Neural cell (in vitro differentiated cells): ENCODE measurements at regions not wholly inside any gene's neighbourhood (a gene's known extent, or its start where the extent isn't known, plus 50 kb on each side); places are given as distances from the start of the nearest gene placed in this dataset.

Experiments
- H2AFZ ChIP-seq: fragments of 200-600, 300-800 bp; sonication (generic), shearing (Covaris generic); 2 replicates; pipeline ENCODE4 v1.6.0; 2014; ENCODE audit warnings: low read depth, mild to moderate bottlenecking, antibody characterized with exemption, low read length, moderate library complexity
- H3F3A ChIP-seq: fragments of 200-600 bp; shearing (Covaris generic); 2 replicates; pipeline ENCODE4 v1.6.1; 2016; ENCODE audit warnings: mild to moderate bottlenecking, moderate library complexity, mixed read lengths, antibody characterized with exemption, low read length; ENCODE audit not compliant: insufficient read depth, poor library complexity, severe bottlenecking
- H3K27ac ChIP-seq: fragments of 200-600, 300-800 bp; sonication (generic), shearing (Covaris generic); 2 replicates; pipeline ENCODE4 v1.5.1; 2014; ENCODE audit warnings: mild to moderate bottlenecking, low read length, moderate library complexity
- H3K27me3 ChIP-seq: fragments of 300-800, 200-600 bp; sonication (generic), shearing (Covaris generic); 2 replicates; pipeline ENCODE4 v1.6.0; 2014; ENCODE audit warnings: mild to moderate bottlenecking, low read depth, low read length, moderate library complexity; ENCODE audit not compliant: insufficient read depth
- H3K36me3 ChIP-seq: fragments of 300-800, 200-600 bp; sonication (generic), shearing (Covaris generic); 2 replicates; pipeline ENCODE4 v1.5.1; 2014; ENCODE audit warnings: mild to moderate bottlenecking, antibody characterized with exemption, low read length, moderate library complexity; ENCODE audit not compliant: insufficient read depth
- H3K4me2 ChIP-seq: fragments of 300-800, 200-600 bp; sonication (generic), shearing (Covaris generic); 2 replicates; pipeline ENCODE4 v1.6.0; 2014; ENCODE audit warnings: mild to moderate bottlenecking, low read length
- H3K4me3 ChIP-seq: fragments of 300-800, 200-600 bp; sonication (generic), shearing (Covaris generic); 2 replicates; pipeline ENCODE4 v1.5.1; 2014; ENCODE audit warnings: mild to moderate bottlenecking, low read length, moderate library complexity
- H3K79me2 ChIP-seq: fragments of 200-600 bp; shearing (Covaris generic); replicated peaks from 2 replicates; pipeline ENCODE4 v1.6.0; 2014; ENCODE audit warnings: mild to moderate bottlenecking, low read length, moderate library complexity; ENCODE audit not compliant: insufficient read depth
- H3K9ac ChIP-seq: fragments of 300-800, 200-600 bp; sonication (generic), shearing (Covaris generic); 2 replicates; pipeline ENCODE4 v1.6.1; 2016; ENCODE audit warnings: mild to moderate bottlenecking, low read length, mixed read lengths
- H3K9me2 ChIP-seq: fragments of 200-600 bp; shearing (Covaris generic); 2 replicates; pipeline ENCODE4 v1.6.1; 2016; ENCODE audit warnings: mild to moderate bottlenecking, low read length, mixed read lengths; ENCODE audit not compliant: insufficient read depth
- H3K9me3 ChIP-seq: fragments of 200-600, 300-800 bp; sonication (generic), shearing (Covaris generic); 2 replicates; pipeline ENCODE4 v1.6.1; 2016; ENCODE audit warnings: mild to moderate bottlenecking, mixed run types, low read length, moderate library complexity, mixed read lengths
- H4K20me1 ChIP-seq: fragments of 200-600 bp; shearing (Covaris generic); 2 replicates; pipeline ENCODE4 v1.6.1; 2016; ENCODE audit warnings: mild to moderate bottlenecking, mixed run types; ENCODE audit not compliant: insufficient read depth
- CTCF ChIP-seq: fragments of 450-650 bp; IDR thresholded peaks from 2 replicates; pipeline ENCODE4 v1.5.1; 2014; ENCODE audit warnings: antibody characterized with exemption, mild to moderate bottlenecking, moderate library complexity; ENCODE audit not compliant: poor library complexity, severe bottlenecking
- EP300 ChIP-seq: fragments of 450-650 bp; conservative IDR thresholded peaks from 2 replicates; pipeline ENCODE4 v1.6.1; 2014; ENCODE audit warnings: antibody characterized with exemption, mild to moderate bottlenecking, moderate library complexity; ENCODE audit not compliant: poor library complexity, severe bottlenecking
- EZH2 ChIP-seq: fragments of 200-600, 300-800 bp; shearing (Covaris generic), sonication (generic); IDR thresholded peaks from 2 replicates; pipeline ENCODE4 v1.6.1; 2014; ENCODE audit warnings: antibody characterized with exemption, low read length, borderline replicate concordance, mild to moderate bottlenecking; ENCODE audit not compliant: insufficient read depth, poor library complexity, severe bottlenecking
- MXI1 ChIP-seq: fragments of 450-650 bp; conservative IDR thresholded peaks from 2 replicates; pipeline ENCODE4 v1.6.1; 2014; ENCODE audit warnings: antibody characterized with exemption, mild to moderate bottlenecking; ENCODE audit not compliant: poor library complexity, severe bottlenecking
- POLR2AphosphoS5 ChIP-seq: IDR thresholded peaks from 2 replicates; pipeline ENCODE4 v1.6.1; 2012
- RAD21 ChIP-seq: fragments of 450-650 bp; conservative IDR thresholded peaks from 2 replicates; pipeline ENCODE4 v1.6.1; 2014; ENCODE audit warnings: antibody characterized with exemption, mild to moderate bottlenecking, moderate library complexity
- REST ChIP-seq: IDR thresholded peaks from 2 replicates; pipeline ENCODE4 v1.6.1; 2012; ENCODE audit warnings: borderline replicate concordance
- SMC3 ChIP-seq: fragments of 450-650 bp; conservative IDR thresholded peaks from 2 replicates; pipeline ENCODE4 v1.6.1; 2014; ENCODE audit warnings: antibody characterized with exemption, mild to moderate bottlenecking, moderate library complexity; ENCODE audit not compliant: poor library complexity
- TAF1 ChIP-seq: IDR thresholded peaks from 2 replicates; pipeline ENCODE4 v1.6.1; 2012; ENCODE audit warnings: low read depth

GRCh38 chr18:70649683-70650082 is 360.8 kb downstream of the SOCS6 start:
- Histone ChIP-seq H3K9me3 (no peaks in the 10 kb centered on the region), H3K79me2 (no peaks in the 10 kb centered on the region), H4K20me1 (no peaks in the 10 kb centered on the region), H3F3A (no peaks in the 10 kb centered on the region), H2AFZ (no peak overlapping the region), H3K27ac (no peak overlapping the region), H3K36me3 (no peaks in the 10 kb centered on the region), H3K9me2 (no peaks in the 10 kb centered on the region), H3K4me3 (no peak overlapping the region), H3K9ac (no peak overlapping the region), H3K27me3 (no peaks in the 10 kb centered on the region), H3K4me2 (no peak overlapping the region)
- TF ChIP-seq RAD21 (no peak), MXI1 (no peak), CTCF (no peak), SMC3 (no peak), EP300 (no peak), EZH2 (no peak), POLR2AphosphoS5 (no peak)

GRCh38 chr18:70645971-70646370 is 357.1 kb downstream of the SOCS6 start:
- TF ChIP-seq EP300: no peak
- TF ChIP-seq REST: no peak
- TF ChIP-seq SMC3: no peak
- TF ChIP-seq EZH2: no peak
- no peak for TF ChIP-seq POLR2AphosphoS5
- no peak for TF ChIP-seq MXI1
- TF ChIP-seq RAD21: no peak
- no peak for TF ChIP-seq CTCF
- no peak for TF ChIP-seq TAF1
- Histone ChIP-seq H3K9me2 (no peaks in the 10 kb centered on the region), H3F3A (no peaks in the 10 kb centered on the region), H2AFZ (no peak overlapping the region), H3K27me3 (no peaks in the 10 kb centered on the region), H3K36me3 (no peaks in the 10 kb centered on the region), H3K4me2 (no peak overlapping the region), H3K9ac (no peak overlapping the region), H3K27ac (no peak overlapping the region), H3K4me3 (no peak overlapping the region), H3K9me3 (no peaks in the 10 kb centered on the region), H3K79me2 (no peaks in the 10 kb centered on the region), H4K20me1 (no peaks in the 10 kb centered on the region)
